ENCODE measurements at regions not wholly inside any gene's neighbourhood (a gene's known extent, or its start where the extent isn't known, plus 50 kb on each side); places are given as distances from the start of the nearest gene placed in this dataset.

DNA sequence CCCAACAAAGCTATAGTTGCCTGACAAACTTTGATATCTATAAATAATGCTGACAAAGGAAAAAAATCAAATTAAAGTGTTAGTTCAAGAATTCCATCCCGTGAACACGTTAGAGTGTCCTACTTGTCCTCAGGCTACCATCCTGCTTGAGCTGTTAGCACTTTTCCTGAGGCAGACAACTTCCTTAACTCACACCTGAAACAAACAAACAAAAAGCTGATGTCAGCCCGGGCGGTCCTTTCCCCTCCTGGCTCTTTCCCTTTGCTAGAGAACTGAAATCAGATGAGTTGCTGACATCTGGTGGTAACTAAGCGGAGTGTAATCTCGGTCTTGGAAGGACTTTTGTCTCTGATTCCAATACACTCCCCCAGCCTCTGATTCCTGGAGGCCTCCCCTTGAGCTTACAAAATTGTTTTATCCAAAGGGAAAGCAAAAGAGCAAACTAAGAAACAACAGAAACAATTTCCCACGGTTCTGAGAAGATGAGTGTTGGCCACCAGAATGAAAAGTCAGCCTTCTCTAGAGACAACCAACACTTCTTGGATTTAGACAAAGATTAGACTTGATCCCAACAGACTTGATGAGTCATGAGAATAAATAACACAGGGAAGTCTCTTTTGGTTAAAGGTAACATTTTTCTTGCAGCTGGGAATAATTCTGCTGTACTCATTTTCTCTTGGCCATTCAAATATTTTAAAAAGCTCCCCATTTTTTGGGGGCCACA, 135.4 kb downstream of the PROX1 start:
- TF ChIP-seq, protein P1, sequence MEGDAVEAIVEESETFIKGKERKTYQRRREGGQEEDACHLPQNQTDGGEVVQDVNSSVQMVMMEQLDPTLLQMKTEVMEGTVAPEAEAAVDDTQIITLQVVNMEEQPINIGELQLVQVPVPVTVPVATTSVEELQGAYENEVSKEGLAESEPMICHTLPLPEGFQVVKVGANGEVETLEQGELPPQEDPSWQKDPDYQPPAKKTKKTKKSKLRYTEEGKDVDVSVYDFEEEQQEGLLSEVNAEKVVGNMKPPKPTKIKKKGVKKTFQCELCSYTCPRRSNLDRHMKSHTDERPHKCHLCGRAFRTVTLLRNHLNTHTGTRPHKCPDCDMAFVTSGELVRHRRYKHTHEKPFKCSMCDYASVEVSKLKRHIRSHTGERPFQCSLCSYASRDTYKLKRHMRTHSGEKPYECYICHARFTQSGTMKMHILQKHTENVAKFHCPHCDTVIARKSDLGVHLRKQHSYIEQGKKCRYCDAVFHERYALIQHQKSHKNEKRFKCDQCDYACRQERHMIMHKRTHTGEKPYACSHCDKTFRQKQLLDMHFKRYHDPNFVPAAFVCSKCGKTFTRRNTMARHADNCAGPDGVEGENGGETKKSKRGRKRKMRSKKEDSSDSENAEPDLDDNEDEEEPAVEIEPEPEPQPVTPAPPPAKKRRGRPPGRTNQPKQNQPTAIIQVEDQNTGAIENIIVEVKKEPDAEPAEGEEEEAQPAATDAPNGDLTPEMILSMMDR (IDR thresholded peaks at IDR 0.05 in 2 of 3, conservative IDR thresholded peaks at IDR 0.05 in 1 of 3; ENCODE audit: control insufficient read depth in 2 of 3, extremely low read depth in 1 of 3, insufficient read depth in 1 of 3, low read depth in 3 of 3, low read length in 3 of 3), result peak; percentile 44 to 69 (median 49); a peak in 5 of 6 replicates
- TF ChIP-seq POLR2A (IDR thresholded peaks at IDR 0.05; ENCODE audit: low read depth, low read length) (no peak), JUNB (IDR thresholded peaks at IDR 0.05) (no peak), ASH2L (IDR thresholded peaks at IDR 0.05; ENCODE audit: borderline replicate concordance, low read depth) (no peak), ZNF384 (IDR thresholded peaks at IDR 0.05; ENCODE audit: borderline replicate concordance, low read depth, low read length) (no peak), POLR2AphosphoS5 (IDR thresholded peaks at IDR 0.05; ENCODE audit: low read length) (no peak), SMARCA5 (IDR thresholded peaks at IDR 0.05) (no peak), REST (IDR thresholded peaks at IDR 0.05; ENCODE audit: low read depth, low read length) (no peak), CBX3 (IDR thresholded peaks at IDR 0.05; ENCODE audit: borderline replicate concordance, low read depth) (no peak), SUZ12 (IDR thresholded peaks at IDR 0.05; ENCODE audit: unreplicated experiment) (no peak), RAD21 (IDR thresholded peaks at IDR 0.05; ENCODE audit: insufficient read depth, low read depth, low read length) (peak; percentile 77), YY1 (IDR thresholded peaks at IDR 0.05; ENCODE audit: low read depth, low read length) (no peak)
- TF ChIP-seq, protein P2, sequence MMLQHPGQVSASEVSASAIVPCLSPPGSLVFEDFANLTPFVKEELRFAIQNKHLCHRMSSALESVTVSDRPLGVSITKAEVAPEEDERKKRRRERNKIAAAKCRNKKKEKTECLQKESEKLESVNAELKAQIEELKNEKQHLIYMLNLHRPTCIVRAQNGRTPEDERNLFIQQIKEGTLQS (IDR thresholded peaks at IDR 0.05; ENCODE audit: borderline replicate concordance, extremely low read depth, low read depth, low read length), result no peak
- TF ChIP-seq, protein P3, sequence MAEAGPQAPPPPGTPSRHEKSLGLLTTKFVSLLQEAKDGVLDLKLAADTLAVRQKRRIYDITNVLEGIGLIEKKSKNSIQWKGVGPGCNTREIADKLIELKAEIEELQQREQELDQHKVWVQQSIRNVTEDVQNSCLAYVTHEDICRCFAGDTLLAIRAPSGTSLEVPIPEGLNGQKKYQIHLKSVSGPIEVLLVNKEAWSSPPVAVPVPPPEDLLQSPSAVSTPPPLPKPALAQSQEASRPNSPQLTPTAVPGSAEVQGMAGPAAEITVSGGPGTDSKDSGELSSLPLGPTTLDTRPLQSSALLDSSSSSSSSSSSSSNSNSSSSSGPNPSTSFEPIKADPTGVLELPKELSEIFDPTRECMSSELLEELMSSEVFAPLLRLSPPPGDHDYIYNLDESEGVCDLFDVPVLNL (IDR thresholded peaks at IDR 0.05; ENCODE audit: low read depth, low read length), result no peak

Measured in GM12878 (cell line).